VCaP (cell line): ENCODE measurements at regions not wholly inside any gene's neighbourhood (a gene's known extent, or its start where the extent isn't known, plus 50 kb on each side); places are given as distances from the start of the nearest gene placed in this dataset.

Experiments
- H3K27ac ChIP-seq: fragments of 450-650 bp; 2 replicates; pipeline ENCODE4 v1.5.1; 2017
- CTCF ChIP-seq: fragments of 450-650 bp; conservative IDR thresholded peaks from 2 replicates; pipeline ENCODE4 v1.5.1; 2017; ENCODE audit warnings: mild to moderate bottlenecking, moderate library complexity

- no peak overlapping the region for H3K27ac ChIP-seq
- no peak for TF ChIP-seq CTCF
Measured at GRCh38 chr11:26839911-26840698, 118.2 kb upstream of the SLC5A12 start.

- no peak overlapping the region for H3K27ac ChIP-seq
- no peak for TF ChIP-seq CTCF
Measured at GRCh38 chr11:26841818-26842473, 120.1 kb upstream of the SLC5A12 start.

- TF ChIP-seq CTCF: no peak
- no peak overlapping the region for H3K27ac ChIP-seq
Measured at GRCh38 chr11:26842478-26843282, 120.8 kb upstream of the SLC5A12 start.

- no peak for TF ChIP-seq CTCF
- no peak overlapping the region for H3K27ac ChIP-seq
Measured at GRCh38 chr11:26843539-26843938, 121.7 kb upstream of the SLC5A12 start.

GRCh38 chr11:26844963-26845362, 123.1 kb upstream of the SLC5A12 start:
- TF ChIP-seq CTCF: no peak
- no peak overlapping the region for H3K27ac ChIP-seq

GRCh38 chr11:26846227-26846626, 124.4 kb upstream of the SLC5A12 start:
- no peak for TF ChIP-seq CTCF
- no peak overlapping the region for H3K27ac ChIP-seq

- no peak for TF ChIP-seq CTCF
- peak overlapping the region; percentile 20 for H3K27ac ChIP-seq
Measured at GRCh38 chr11:26847459-26847858, 125.6 kb upstream of the SLC5A12 start.
